Thyroid gland (tissue), 4 donors: ENCODE measurements at regions not wholly inside any gene's neighbourhood (a gene's known extent, or its start where the extent isn't known, plus 50 kb on each side); places are given as distances from the start of the nearest gene placed in this dataset.

Experiments used
- CTCF ChIP-seq, 6 experiments: fragments of 200-600 bp in 3 of 6; fragments of 450-650 bp in 3 of 6; sonication (generic) in 3 of 6; IDR thresholded peaks; one replicate each; pipeline ENCODE4 v1.5.1; 2016 to 2019; ENCODE audit warnings: antibody characterized with exemption in 6 of 6, mild to moderate bottlenecking in 2 of 6, inconsistent platforms in 1 of 6, moderate library complexity in 1 of 6
- POLR2A ChIP-seq, 2 donors: fragments of 450-650 bp; IDR thresholded peaks; one replicate each; pipeline ENCODE4 v1.6.1; 2017; ENCODE audit warnings: antibody characterized with exemption in 2 of 2, mild to moderate bottlenecking in 2 of 2, moderate library complexity in 1 of 2

- TF ChIP-seq CTCF (IDR thresholded peaks at IDR 0.05) (no peak), POLR2A (IDR thresholded peaks at IDR 0.05) (no peak)
Measured at GRCh38 chr18:1452821-1453220, 548.1 kb downstream of the ADCYAP1 start.
